ENCODE measurements at regions not wholly inside any gene's neighbourhood (a gene's known extent, or its start where the extent isn't known, plus 50 kb on each side); places are given as distances from the start of the nearest gene placed in this dataset.
"Not testable (repeated sequence)": the region's sequence is repeated elsewhere in the genome, so short reads cannot be mapped to it uniquely, and the experiment has no call there.

DNA sequence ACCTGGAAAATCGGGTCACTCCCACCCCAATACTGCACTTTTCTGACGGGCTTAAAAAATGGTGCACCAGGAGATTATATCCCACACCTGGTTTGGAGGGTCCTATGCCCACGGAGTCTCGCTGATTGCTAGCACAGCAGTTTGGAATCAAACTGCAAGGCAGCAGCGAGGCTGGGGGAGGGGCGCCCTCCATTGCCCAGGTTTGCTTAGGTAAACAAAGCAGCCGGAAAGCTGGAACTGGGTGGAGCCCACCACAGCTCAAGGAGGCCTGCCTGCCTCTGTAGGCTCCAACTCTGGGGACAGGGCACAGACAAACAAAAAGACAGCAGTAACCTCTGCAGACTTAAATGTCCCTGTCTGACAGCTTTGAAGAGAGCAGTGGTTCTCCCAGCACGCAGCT, 167.1 kb upstream of the PHACTR1 start:
- not testable (repeated sequence) for H3K27me3 ChIP-seq (ENCODE audit: control insufficient read depth, insufficient read depth, low read length); H3K9ac ChIP-seq (ENCODE audit: low read length); H3K27ac ChIP-seq (ENCODE audit: low read depth, low read length); H3K4me1 ChIP-seq (ENCODE audit: control insufficient read depth, insufficient read depth, low read length); H3K4me3 ChIP-seq (ENCODE audit: low read length); H3K36me3 ChIP-seq (ENCODE audit: control insufficient read depth, insufficient read depth, low read length)

DNA sequence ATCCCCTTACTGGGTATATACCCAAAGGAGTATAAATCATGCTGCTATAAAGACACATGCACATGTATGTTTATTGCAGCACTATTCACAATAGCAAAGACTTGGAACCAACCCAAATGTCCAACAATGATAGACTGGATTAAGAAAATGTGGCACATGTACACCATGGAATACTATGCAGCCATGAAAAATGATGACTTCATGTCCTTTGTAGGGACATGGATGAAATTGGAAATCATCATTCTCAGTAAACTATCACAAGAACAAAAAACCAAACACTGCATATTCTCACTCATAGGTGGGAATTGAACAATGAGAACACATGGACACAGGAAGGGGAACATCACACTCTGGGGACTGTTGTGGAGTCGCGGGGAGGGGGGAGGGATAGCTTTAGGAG, 161.7 kb upstream of the PHACTR1 start:
- not testable (repeated sequence) for H3K4me3 ChIP-seq (ENCODE audit: low read length); H3K27me3 ChIP-seq (ENCODE audit: control insufficient read depth, insufficient read depth, low read length); H3K9ac ChIP-seq (ENCODE audit: low read length); H3K27ac ChIP-seq (ENCODE audit: low read depth, low read length); H3K4me1 ChIP-seq (ENCODE audit: control insufficient read depth, insufficient read depth, low read length); H3K36me3 ChIP-seq (ENCODE audit: control insufficient read depth, insufficient read depth, low read length)

DNA sequence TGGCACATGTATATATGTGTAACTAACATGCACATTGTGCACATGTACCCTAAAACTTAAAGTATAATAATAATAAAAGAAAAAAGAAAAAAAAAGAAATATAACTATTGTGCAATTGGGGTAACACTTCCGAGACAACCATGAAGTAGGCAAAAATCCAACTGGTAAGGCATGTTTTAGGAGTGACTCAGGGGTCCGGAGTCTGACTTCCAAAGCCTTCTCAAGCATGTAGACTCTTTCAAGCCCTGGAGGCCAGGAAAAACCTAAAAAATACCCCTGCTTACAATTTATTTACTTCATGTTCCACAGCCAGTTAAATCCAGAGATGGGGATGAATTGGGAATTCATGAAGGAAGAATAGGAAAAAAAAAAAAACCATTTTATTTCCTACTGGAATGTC, 161.3 kb upstream of the PHACTR1 start:
- Histone ChIP-seq H3K27me3 (ENCODE audit: control insufficient read depth, insufficient read depth, low read length) (no peaks in the 10 kb centered on the region), H3K27ac (ENCODE audit: low read depth, low read length) (no peak overlapping the region), H3K36me3 (ENCODE audit: control insufficient read depth, insufficient read depth, low read length) (no peaks in the 10 kb centered on the region), H3K4me3 (ENCODE audit: low read length) (no peak overlapping the region), H3K9ac (ENCODE audit: low read length) (no peak overlapping the region), H3K4me1 (ENCODE audit: control insufficient read depth, insufficient read depth, low read length) (no peaks in the 10 kb centered on the region)

DNA sequence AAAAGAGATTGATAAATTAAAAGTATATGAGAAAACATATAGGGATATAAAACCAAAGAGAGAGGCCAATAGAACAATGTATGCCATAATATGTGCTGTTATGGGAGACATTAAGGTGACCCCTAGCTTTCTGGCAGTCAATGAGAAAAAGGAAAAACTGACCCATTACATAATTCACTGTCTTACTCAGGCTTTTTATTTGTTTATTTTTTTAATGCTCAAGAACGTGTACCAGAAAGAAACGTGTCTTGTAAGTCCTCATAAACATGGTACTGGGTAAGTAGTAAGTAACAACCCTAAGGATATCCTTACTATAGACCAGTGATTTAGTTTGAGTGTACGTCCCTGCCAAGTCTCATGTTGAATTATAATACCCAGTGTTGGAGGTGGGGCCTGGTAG, 160.8 kb upstream of the PHACTR1 start:
- H3K27ac ChIP-seq (ENCODE audit: low read depth, low read length) = no peak overlapping the region
- H3K4me3 ChIP-seq (ENCODE audit: low read length) = no peak overlapping the region
- no peaks in the 10 kb centered on the region for H3K4me1 ChIP-seq (ENCODE audit: control insufficient read depth, insufficient read depth, low read length)
- no peaks in the 10 kb centered on the region for H3K36me3 ChIP-seq (ENCODE audit: control insufficient read depth, insufficient read depth, low read length)
- no peaks in the 10 kb centered on the region for H3K27me3 ChIP-seq (ENCODE audit: control insufficient read depth, insufficient read depth, low read length)
- H3K9ac ChIP-seq (ENCODE audit: low read length) = no peak overlapping the region

DNA sequence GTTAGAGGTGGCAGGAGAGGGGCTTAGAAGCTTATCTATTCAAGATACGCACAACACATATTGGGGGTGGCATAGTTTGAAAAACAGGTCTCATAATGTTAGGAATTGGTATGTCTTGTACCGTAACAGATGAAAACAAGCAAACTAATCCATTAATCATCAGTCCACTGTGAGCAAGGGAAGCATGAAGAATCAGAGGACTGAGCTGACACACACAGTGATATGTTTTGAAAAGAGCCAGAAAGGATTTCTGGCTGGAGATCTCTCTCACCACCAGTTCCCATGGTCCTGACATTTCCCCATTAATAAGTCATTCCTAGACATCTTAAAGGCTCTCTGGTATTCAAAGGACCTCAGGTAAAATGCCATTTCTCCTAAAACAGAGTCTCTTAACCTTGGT, 158.8 kb upstream of the PHACTR1 start:
- H3K4me1 ChIP-seq (ENCODE audit: control insufficient read depth, insufficient read depth, low read length) = no peaks in the 10 kb centered on the region
- H3K9ac ChIP-seq (ENCODE audit: low read length) = no peak overlapping the region
- H3K4me3 ChIP-seq (ENCODE audit: low read length) = no peak overlapping the region
- H3K27me3 ChIP-seq (ENCODE audit: control insufficient read depth, insufficient read depth, low read length) = no peaks in the 10 kb centered on the region
- H3K27ac ChIP-seq (ENCODE audit: low read depth, low read length) = no peak overlapping the region
- H3K36me3 ChIP-seq (ENCODE audit: control insufficient read depth, insufficient read depth, low read length) = no peaks in the 10 kb centered on the region

DNA sequence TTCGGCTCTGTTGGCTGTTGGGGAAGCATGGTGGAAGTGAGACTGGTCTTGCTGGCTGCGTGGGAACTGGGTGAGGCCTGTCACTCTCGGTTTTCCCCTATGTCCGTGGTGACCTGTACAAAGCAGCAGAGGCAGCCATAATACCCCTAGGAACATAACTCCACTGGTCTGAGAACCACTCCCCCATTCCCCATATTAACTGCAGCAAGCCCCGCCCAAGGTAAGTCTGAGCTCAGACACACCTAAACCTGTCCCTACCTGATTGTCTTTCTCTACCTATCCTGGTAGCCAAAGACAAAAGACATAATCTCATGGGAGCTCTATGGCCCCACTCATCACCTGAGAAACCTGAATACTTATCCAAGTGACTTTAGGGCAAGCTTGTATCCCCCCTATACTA, 156.3 kb upstream of the PHACTR1 start:
- Histone ChIP-seq H3K27ac (ENCODE audit: low read depth, low read length) (no peak overlapping the region), H3K9ac (ENCODE audit: low read length) (no peak overlapping the region), H3K36me3 (ENCODE audit: control insufficient read depth, insufficient read depth, low read length) (no peaks in the 10 kb centered on the region), H3K4me3 (ENCODE audit: low read length) (no peak overlapping the region), H3K4me1 (ENCODE audit: control insufficient read depth, insufficient read depth, low read length) (no peaks in the 10 kb centered on the region), H3K27me3 (ENCODE audit: control insufficient read depth, insufficient read depth, low read length) (no peaks in the 10 kb centered on the region)

DNA sequence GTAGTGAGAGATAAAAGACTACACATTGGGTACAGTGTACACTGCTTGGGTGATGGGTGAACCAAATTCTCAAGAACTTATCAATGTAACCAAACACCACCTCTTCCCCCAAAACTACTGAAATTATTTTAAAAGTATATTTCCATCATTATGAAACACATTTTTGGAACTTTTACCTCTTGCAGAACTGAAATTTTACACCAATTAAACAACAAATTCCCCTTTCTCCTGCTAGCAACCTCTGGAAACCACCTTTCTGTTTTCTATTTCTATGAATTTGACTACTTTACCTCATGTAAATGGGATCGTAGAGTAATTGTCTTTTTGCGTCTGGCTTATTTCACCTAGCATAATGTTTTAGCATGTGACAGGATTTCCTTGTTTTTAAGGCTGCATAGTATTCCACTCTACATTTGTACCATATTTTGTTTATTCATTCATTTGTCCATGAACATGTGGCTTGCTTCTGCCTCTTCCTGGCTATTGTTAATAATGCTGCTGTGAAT, 149.9 kb upstream of the PHACTR1 start:
- Histone ChIP-seq H3K36me3 (ENCODE audit: control insufficient read depth, insufficient read depth, low read length) (no peaks in the 10 kb centered on the region), H3K27ac (ENCODE audit: low read depth, low read length) (no peak overlapping the region), H3K4me3 (ENCODE audit: low read length) (no peak overlapping the region), H3K4me1 (ENCODE audit: control insufficient read depth, insufficient read depth, low read length) (no peaks in the 10 kb centered on the region), H3K27me3 (ENCODE audit: control insufficient read depth, insufficient read depth, low read length) (no peaks in the 10 kb centered on the region), H3K9ac (ENCODE audit: low read length) (no peak overlapping the region)

DNA sequence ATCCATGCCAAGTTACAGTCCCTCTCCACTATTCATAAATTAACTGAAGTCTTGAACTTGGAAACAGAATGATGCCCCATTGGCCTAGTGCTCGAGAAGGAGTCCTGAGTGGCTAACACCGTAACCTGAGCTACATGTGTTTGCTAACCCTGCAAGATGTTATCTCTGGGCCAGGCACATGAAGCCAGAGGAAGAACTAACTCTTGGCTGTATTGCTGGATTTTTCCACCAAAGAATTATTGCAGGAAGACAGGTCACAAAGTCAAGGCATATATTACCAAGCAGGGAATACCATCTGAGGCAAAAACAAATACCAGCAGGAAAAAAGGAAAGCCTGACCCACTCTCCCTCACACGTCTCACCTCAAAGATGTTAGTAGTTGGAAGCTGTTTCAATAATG, 148.9 kb upstream of the PHACTR1 start:
- H3K27me3 ChIP-seq (ENCODE audit: control insufficient read depth, insufficient read depth, low read length) = no peaks in the 10 kb centered on the region
- no peaks in the 10 kb centered on the region for H3K36me3 ChIP-seq (ENCODE audit: control insufficient read depth, insufficient read depth, low read length)
- no peak overlapping the region for H3K9ac ChIP-seq (ENCODE audit: low read length)
- no peak overlapping the region for H3K27ac ChIP-seq (ENCODE audit: low read depth, low read length)
- no peak overlapping the region for H3K4me3 ChIP-seq (ENCODE audit: low read length)
- no peaks in the 10 kb centered on the region for H3K4me1 ChIP-seq (ENCODE audit: control insufficient read depth, insufficient read depth, low read length)

DNA sequence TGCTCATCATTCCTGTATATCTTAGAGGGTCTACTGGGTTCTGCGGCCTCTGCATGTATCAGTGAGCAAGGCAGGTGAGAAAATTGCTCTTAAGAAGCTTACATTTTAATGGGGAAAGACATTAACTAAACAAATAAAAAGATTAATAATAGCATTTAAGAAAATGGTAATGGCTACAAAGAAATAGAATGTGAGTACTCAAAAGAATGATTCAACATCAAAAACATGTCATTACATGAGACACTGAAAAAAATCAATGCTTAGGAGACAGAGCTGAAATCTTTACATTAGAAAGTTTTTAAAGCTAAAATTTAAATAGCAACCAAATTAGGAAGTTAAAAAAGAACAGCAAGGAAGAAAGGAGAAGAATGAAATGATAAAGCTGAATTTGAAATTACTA, 146.9 kb upstream of the PHACTR1 start:
- H3K27ac ChIP-seq (ENCODE audit: low read depth, low read length) = no peak overlapping the region
- no peak overlapping the region for H3K9ac ChIP-seq (ENCODE audit: low read length)

DNA sequence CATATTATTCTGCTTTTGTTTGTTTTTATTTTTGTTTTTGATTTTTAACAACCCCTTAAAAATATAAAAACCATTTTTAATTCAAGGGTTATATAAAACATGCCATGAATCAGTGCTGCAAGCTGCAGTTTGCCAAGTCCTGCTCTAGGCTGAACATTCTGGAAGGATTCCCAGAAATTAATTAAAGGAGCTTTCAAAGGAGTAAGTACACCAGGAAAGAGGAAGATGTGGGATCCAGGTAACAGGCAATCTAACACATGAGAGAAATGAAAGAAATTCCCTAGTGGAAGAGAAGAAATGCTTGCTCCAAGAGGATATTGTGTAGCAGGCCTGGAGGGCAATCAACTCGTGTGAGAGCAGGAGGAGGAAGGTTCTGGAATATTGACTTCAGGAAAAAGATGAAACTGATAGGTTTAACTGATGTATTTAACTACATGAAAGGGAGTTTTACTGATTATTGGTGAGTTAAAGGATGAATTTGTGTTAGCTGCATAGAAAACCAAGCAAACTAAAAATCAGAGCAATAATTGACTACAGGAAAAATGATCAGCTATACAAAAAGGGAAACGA, 146.0 kb upstream of the PHACTR1 start:
- H3K36me3 ChIP-seq (ENCODE audit: control insufficient read depth, insufficient read depth, low read length) = no peaks in the 10 kb centered on the region
- H3K9ac ChIP-seq (ENCODE audit: low read length) = no peak overlapping the region
- no peak overlapping the region for H3K27ac ChIP-seq (ENCODE audit: low read depth, low read length)
- H3K4me1 ChIP-seq (ENCODE audit: control insufficient read depth, insufficient read depth, low read length) = no peaks in the 10 kb centered on the region
- H3K27me3 ChIP-seq (ENCODE audit: control insufficient read depth, insufficient read depth, low read length) = no peaks in the 10 kb centered on the region
- no peak overlapping the region for H3K4me3 ChIP-seq (ENCODE audit: low read length)

More for the DNA sequence above, 146.9 kb upstream of the PHACTR1 start:
- H3K27me3 ChIP-seq (ENCODE audit: control insufficient read depth, insufficient read depth, low read length) = no peaks in the 10 kb centered on the region
- H3K4me1 ChIP-seq (ENCODE audit: control insufficient read depth, insufficient read depth, low read length) = no peaks in the 10 kb centered on the region
- H3K4me3 ChIP-seq (ENCODE audit: low read length) = no peak overlapping the region
- no peaks in the 10 kb centered on the region for H3K36me3 ChIP-seq (ENCODE audit: control insufficient read depth, insufficient read depth, low read length)

DNA sequence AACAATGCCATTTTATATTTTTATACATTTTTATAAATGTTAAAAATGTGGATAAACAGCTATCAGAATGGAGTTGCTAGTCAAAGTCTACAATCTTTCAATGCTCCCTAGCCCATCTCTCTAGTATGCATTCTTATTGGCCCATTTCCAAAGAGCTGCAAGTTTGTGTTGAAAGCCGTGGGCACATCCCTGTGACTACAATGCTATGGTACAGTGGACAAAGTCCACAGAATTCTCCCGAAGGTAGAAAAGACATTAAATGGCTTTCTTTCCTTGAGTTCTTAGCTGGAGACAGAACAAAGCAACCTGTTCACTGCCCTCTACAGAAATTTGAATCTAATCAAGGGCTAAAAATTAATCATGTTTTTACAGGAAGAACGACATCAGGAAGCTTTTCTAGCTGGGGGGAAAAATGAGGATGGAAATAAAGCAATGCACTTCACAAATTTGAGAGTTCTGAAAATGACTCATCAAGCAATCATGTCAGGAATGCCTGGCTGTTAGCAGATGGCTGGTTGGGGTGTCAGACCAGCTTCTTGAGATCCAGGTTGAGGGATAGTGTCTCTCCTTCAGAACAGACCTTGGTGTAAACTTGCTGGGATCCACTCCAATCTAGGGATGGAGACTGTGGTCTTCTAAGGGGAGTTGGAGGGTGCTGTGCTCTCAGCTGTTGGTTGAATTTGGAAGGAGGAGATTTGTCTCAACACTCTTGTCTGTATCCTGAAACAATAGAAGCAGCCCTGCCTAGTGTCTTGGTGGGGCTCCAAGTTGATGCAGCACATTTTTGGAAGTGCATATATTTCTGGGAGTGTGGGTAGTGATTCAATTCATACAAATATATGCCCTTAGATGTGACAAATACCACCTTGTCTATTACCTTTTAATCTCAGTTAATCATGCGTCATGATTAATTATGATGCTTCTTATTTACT, 143.4 kb upstream of the PHACTR1 start:
- Histone ChIP-seq H3K36me3 (ENCODE audit: control insufficient read depth, insufficient read depth, low read length) (no peaks in the 10 kb centered on the region), H3K4me1 (ENCODE audit: control insufficient read depth, insufficient read depth, low read length) (no peaks in the 10 kb centered on the region), H3K27ac (ENCODE audit: low read depth, low read length) (no peak overlapping the region), H3K4me3 (ENCODE audit: low read length) (no peak overlapping the region), H3K9ac (ENCODE audit: low read length) (no peak overlapping the region), H3K27me3 (ENCODE audit: control insufficient read depth, insufficient read depth, low read length) (no peaks in the 10 kb centered on the region)

DNA sequence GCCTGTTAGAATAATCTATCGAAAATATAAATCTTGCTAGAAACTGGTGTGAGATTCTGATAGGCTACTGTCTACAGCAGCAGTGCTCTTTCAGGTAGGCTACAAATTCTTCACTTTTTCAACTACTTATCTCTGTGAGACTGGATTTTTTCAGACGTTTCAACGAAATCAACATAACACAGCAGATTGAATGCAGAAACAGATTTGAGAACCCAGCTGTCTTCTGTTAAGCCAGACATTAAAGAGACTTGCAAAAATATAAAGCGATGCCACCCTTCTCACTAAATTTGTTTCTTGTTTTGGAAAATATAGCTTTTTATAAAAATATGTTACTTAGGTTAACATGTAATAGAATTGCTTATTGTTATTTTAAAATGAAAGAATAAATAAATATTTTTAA, 140.6 kb upstream of the PHACTR1 start:
- no peak overlapping the region for H3K4me3 ChIP-seq (ENCODE audit: low read length)
- H3K4me1 ChIP-seq (ENCODE audit: control insufficient read depth, insufficient read depth, low read length) = no peaks in the 10 kb centered on the region
- H3K27ac ChIP-seq (ENCODE audit: low read depth, low read length) = no peak overlapping the region
- H3K27me3 ChIP-seq (ENCODE audit: control insufficient read depth, insufficient read depth, low read length) = no peaks in the 10 kb centered on the region
- no peaks in the 10 kb centered on the region for H3K36me3 ChIP-seq (ENCODE audit: control insufficient read depth, insufficient read depth, low read length)
- no peak overlapping the region for H3K9ac ChIP-seq (ENCODE audit: low read length)

DNA sequence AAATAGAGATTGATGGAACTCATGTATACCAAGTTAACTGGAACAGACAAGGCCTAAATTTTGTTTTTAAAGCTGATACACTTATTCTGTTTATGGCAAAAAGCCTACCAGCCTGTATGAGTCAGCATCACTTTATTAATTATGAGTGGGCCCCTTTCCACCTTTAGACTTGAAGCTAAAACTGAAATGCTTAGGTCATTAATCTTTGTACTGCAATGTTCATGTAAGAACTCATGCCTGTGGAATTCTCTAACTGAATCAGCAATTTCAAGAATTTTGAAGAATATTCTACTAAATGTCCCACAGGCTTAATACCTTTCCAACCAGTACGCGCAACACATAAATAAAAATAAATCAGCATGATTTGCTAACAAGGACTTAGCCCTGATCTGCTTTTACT, 140.2 kb upstream of the PHACTR1 start:
- H3K9ac ChIP-seq (ENCODE audit: low read length) = no peak overlapping the region
- H3K27ac ChIP-seq (ENCODE audit: low read depth, low read length) = no peak overlapping the region
- H3K27me3 ChIP-seq (ENCODE audit: control insufficient read depth, insufficient read depth, low read length) = no peaks in the 10 kb centered on the region
- H3K4me1 ChIP-seq (ENCODE audit: control insufficient read depth, insufficient read depth, low read length) = no peaks in the 10 kb centered on the region
- H3K4me3 ChIP-seq (ENCODE audit: low read length) = no peak overlapping the region
- H3K36me3 ChIP-seq (ENCODE audit: control insufficient read depth, insufficient read depth, low read length) = no peaks in the 10 kb centered on the region

Data from rectal smooth muscle tissue (tissue), 1 donor.